PC-3 (cell line): ENCODE measurements at regions not wholly inside any gene's neighbourhood (a gene's known extent, or its start where the extent isn't known, plus 50 kb on each side); places are given as distances from the start of the nearest gene placed in this dataset.

Source experiments
- ATAC-seq: fragments of 200-7000 bp; cut with Tn5 transposase; 2 replicates; pipeline ENCODE4 v1.9.1; 2020; ENCODE audit warnings: mild to moderate bottlenecking, moderate library complexity
- BruUV-seq: library from RNA; stranded (reverse); fragments of 400-500 nt; replicated peaks from 2 replicates; lab custom pipeline; 2021; lab: Mats Ljungman, UMichigan
- CTCF ChIA-PET: fragments of 300-600 bp; sonication (Branson Sonifier 250); formaldehyde crosslinking; loops from one replicate; lab custom pipeline; 2022; ENCODE audit warnings: antibody characterized with exemption; lab: Charles Lee
- POLR2A ChIA-PET: fragments of 300-600 bp; sonication (Branson Sonifier 250); formaldehyde crosslinking; loops from one replicate; lab custom pipeline; 2022; ENCODE audit warnings: antibody characterized with exemption; ENCODE audit not compliant: unreplicated experiment; lab: Charles Lee
- DNase-seq: peaks from one replicate; pipeline ENCODE4 v3.0.0-alpha.2; 2015
- H2AFZ ChIP-seq: fragments of 300-600 bp; sonication (generic); 2 replicates; pipeline ENCODE4 v1.6.0; 2016; ENCODE audit warnings: antibody characterized with exemption, low read length
- H3F3A ChIP-seq: fragments of 300-600 bp; sonication (generic); one replicate; pipeline ENCODE4 v1.6.0; 2017; ENCODE audit warnings: antibody characterized with exemption, low read length, control low read depth, mild to moderate bottlenecking; ENCODE audit not compliant: unreplicated experiment
- H3K27ac ChIP-seq: fragments of 300-600 bp; sonication (generic); 2 replicates; pipeline ENCODE4 v1.5.1; 2016; ENCODE audit warnings: mild to moderate bottlenecking, low read length
- H3K27me3 ChIP-seq: fragments of 300-600 bp; sonication (generic); 2 replicates; pipeline ENCODE4 v1.6.1; 2016; ENCODE audit warnings: low read length, mixed read lengths
- H3K36me3 ChIP-seq: fragments of 300-600 bp; sonication (generic); 2 replicates; pipeline ENCODE4 v1.6.1; 2016; ENCODE audit warnings: low read depth, mixed run types, low read length, mixed read lengths
- H3K4me1 ChIP-seq: fragments of 300-600 bp; sonication (generic); 2 replicates; pipeline ENCODE4 v1.5.1; 2016; ENCODE audit warnings: low read length; ENCODE audit not compliant: insufficient read depth
- H3K4me2 ChIP-seq: fragments of 300-600 bp; sonication (generic); 2 replicates; pipeline ENCODE4 v1.6.0; 2016; ENCODE audit warnings: low read length
- H3K4me3 ChIP-seq: fragments of 300-600 bp; sonication (generic); 2 replicates; pipeline ENCODE4 v1.5.1; 2016; ENCODE audit warnings: mild to moderate bottlenecking, low read length, mixed read lengths
- H3K79me2 ChIP-seq: fragments of 300-600 bp; sonication (generic); 2 replicates; pipeline ENCODE4 v1.6.1; 2017; ENCODE audit warnings: low read length, mixed read lengths
- H3K9ac ChIP-seq: fragments of 300-600 bp; sonication (generic); 2 replicates; pipeline ENCODE4 v1.6.0; 2016; ENCODE audit warnings: mild to moderate bottlenecking, low read length
- H3K9me2 ChIP-seq: fragments of 300-600 bp; sonication (generic); replicated peaks from 2 replicates; pipeline ENCODE4 v1.6.1; 2016; ENCODE audit warnings: mixed run types, low read length, mixed read lengths
- H3K9me3 ChIP-seq: fragments of 300-600 bp; sonication (generic); 2 replicates; pipeline ENCODE4 v1.6.1; 2016; ENCODE audit warnings: low read length, mixed read lengths
- H4K20me1 ChIP-seq: fragments of 300-600 bp; sonication (generic); 2 replicates; pipeline ENCODE4 v1.6.1; 2016; ENCODE audit warnings: low read length, mixed read lengths
- CTCF ChIP-seq: fragments of 300-600 bp; sonication (generic); conservative IDR thresholded peaks from 2 replicates; pipeline ENCODE4 v1.5.1; 2017; ENCODE audit warnings: antibody characterized with exemption, low read depth, mild to moderate bottlenecking, low read length
- EZH2 ChIP-seq: fragments of 300-600 bp; sonication (generic); IDR thresholded peaks from one replicate; pipeline ENCODE4 v1.6.1; 2017; ENCODE audit warnings: antibody characterized with exemption, mild to moderate bottlenecking, low read length; ENCODE audit not compliant: unreplicated experiment
- EZH2phosphoT487 ChIP-seq: fragments of 300-600 bp; sonication (generic); IDR thresholded peaks from 2 replicates; pipeline ENCODE4 v1.6.1; 2018; ENCODE audit warnings: mild to moderate bottlenecking, antibody characterized with exemption, low read length, borderline replicate concordance
- intact Hi-C: fragments of 100-400 bp; cut with micrococcal nuclease; formaldehyde crosslinking; loops from 2 replicates; pipeline ENCODE4 v1.9.0; 2023

DNA sequence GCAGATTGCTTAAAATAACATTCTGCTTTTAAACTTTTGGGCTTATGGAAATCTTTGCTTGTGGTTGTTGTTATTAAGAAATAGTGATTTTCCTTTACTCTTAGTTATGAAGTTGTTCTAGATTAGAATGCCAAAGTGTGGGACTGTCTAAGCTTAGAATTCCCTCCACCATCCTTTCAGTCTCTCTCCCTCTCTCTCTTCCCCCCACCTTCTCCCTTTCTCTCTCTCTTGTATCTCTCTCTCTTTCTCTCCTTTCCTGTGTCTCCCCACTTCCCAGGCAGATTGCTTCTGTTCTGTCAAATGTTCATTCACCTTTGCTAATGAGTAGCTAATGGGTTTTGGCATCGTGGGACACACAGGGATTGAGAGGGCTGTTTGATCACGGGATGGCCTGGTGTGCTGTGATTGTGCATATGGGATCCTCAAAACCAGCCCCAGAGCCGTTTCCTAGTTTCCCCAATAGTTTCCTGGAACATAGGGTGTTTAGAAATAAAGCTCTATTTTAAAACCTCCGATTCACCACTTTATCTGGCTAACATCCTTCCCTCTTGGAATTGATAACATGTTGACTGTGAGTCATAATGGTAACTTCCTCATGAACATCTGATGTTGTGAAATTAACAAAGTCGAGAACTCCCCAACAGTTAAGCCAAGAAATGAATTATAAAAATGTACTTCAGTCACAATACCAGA is 502.6 kb downstream of the TMEM114 start:
- DNase-seq (no peak), ATAC-seq (no peak)
- ChIA-PET POLR2A (no interaction called here), CTCF (no interaction called here)
- no peak overlapping the region for H3K27ac ChIP-seq
- H3F3A ChIP-seq = no peaks in the 10 kb centered on the region
- H3K9ac ChIP-seq = no peak overlapping the region
- H3K4me3 ChIP-seq = no peak overlapping the region
- no peaks in the 10 kb centered on the region for H3K79me2 ChIP-seq
- H3K9me3 ChIP-seq = no peaks in the 10 kb centered on the region
- H3K4me1 ChIP-seq = no peaks in the 10 kb centered on the region
- no peaks in the 10 kb centered on the region for H3K9me2 ChIP-seq
- H2AFZ ChIP-seq = no peak overlapping the region
- H4K20me1 ChIP-seq = no peaks in the 10 kb centered on the region
- H3K4me2 ChIP-seq = no peak overlapping the region
- BruUV-seq = no TSS peak
- TF ChIP-seq EZH2 (no peak), CTCF (no peak), EZH2phosphoT487 (no peak)
- intact Hi-C loops = no loop called here
- H3K27me3 ChIP-seq = no peaks in the 10 kb centered on the region
- H3K36me3 ChIP-seq = no peaks in the 10 kb centered on the region

- H3K79me2 ChIP-seq = no peaks in the 10 kb centered on the region
- ATAC-seq (no peak), DNase-seq (no peak)
- no peaks in the 10 kb centered on the region for H3K9me2 ChIP-seq
- H3K36me3 ChIP-seq = no peaks in the 10 kb centered on the region
- no peaks in the 10 kb centered on the region for H4K20me1 ChIP-seq
- no peak overlapping the region for H3K27ac ChIP-seq
- no peak overlapping the region for H3K4me3 ChIP-seq
- ChIA-PET POLR2A (no interaction called here), CTCF (no interaction called here)
- H3F3A ChIP-seq = no peaks in the 10 kb centered on the region
- no peaks in the 10 kb centered on the region for H3K9me3 ChIP-seq
- intact Hi-C loops = no loop called here
- no peak overlapping the region for H2AFZ ChIP-seq
- no peak overlapping the region for H3K4me2 ChIP-seq
- no TSS peak for BruUV-seq
- no peaks in the 10 kb centered on the region for H3K4me1 ChIP-seq
- no peak overlapping the region for H3K9ac ChIP-seq
- TF ChIP-seq EZH2 (no peak), EZH2phosphoT487 (no peak), CTCF (no peak)
- H3K27me3 ChIP-seq = no peaks in the 10 kb centered on the region
Observed at GRCh38 chr16:8087146-8087545, 503.2 kb downstream of the TMEM114 start.

DNA sequence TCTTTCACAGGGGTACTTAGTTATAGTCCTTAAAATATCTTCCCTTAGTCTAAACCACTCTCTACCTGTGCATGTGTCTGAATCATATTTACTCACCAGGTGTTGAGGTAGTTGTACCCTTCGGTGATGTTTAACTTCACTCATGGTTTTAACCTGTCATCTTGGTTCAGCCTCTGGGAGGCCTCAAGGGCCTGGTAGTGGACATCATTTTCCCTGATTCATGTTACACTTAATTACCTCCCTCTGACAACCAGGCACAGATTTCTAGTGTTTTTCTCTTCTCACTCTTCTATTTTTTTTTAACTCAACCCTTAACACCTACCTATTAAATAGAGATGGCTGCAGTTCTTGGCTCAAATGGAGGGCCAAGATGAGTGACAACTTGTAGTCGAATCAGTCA is 505.4 kb downstream of the TMEM114 start:
- Histone ChIP-seq H3K27me3 (no peaks in the 10 kb centered on the region), H3K9ac (no peak overlapping the region), H3K27ac (no peak overlapping the region), H4K20me1 (no peaks in the 10 kb centered on the region), H3K4me1 (no peaks in the 10 kb centered on the region), H3K4me3 (no peak overlapping the region), H3K36me3 (no peaks in the 10 kb centered on the region), H3K4me2 (no peak overlapping the region), H3K79me2 (no peaks in the 10 kb centered on the region), H2AFZ (no peak overlapping the region), H3K9me3 (no peaks in the 10 kb centered on the region), H3F3A (no peaks in the 10 kb centered on the region), H3K9me2 (no peaks in the 10 kb centered on the region)
- ChIA-PET POLR2A (no interaction called here), CTCF (no interaction called here)
- no TSS peak for BruUV-seq
- ATAC-seq (no peak), DNase-seq (no peak)
- TF ChIP-seq EZH2 (no peak), EZH2phosphoT487 (no peak), CTCF (no peak)
- intact Hi-C loops = no loop called here
